PC-3 (cell line): ENCODE measurements at regions not wholly inside any gene's neighbourhood (a gene's known extent, or its start where the extent isn't known, plus 50 kb on each side); places are given as distances from the start of the nearest gene placed in this dataset.

Experiments
- CTCF ChIP-seq: fragments of 300-600 bp; sonication (generic); conservative IDR thresholded peaks from 2 replicates; pipeline ENCODE4 v1.5.1; 2017; ENCODE audit warnings: antibody characterized with exemption, low read depth, mild to moderate bottlenecking, low read length
- EZH2 ChIP-seq: fragments of 300-600 bp; sonication (generic); IDR thresholded peaks from one replicate; pipeline ENCODE4 v1.6.1; 2017; ENCODE audit warnings: antibody characterized with exemption, mild to moderate bottlenecking, low read length; ENCODE audit not compliant: unreplicated experiment

- no peak for TF ChIP-seq CTCF
- TF ChIP-seq EZH2 = no peak
Measured at GRCh38 chr6:113425977-113426660, 431.0 kb upstream of the MARCKS start.
